HuH-7 (cell line): ENCODE measurements at regions not wholly inside any gene's neighbourhood (a gene's known extent, or its start where the extent isn't known, plus 50 kb on each side); places are given as distances from the start of the nearest gene placed in this dataset.

Experiments used
- DNase-seq: peaks from one replicate; pipeline ENCODE4 v3.0.0; 2011; ENCODE audit warnings: low spot score

- no peak for DNase-seq
These were observed 130.5 kb upstream of the MCTP2 start for GRCh38 chr15:94100863-94101262.

- no peak for DNase-seq
These were observed 131.8 kb upstream of the MCTP2 start for GRCh38 chr15:94099574-94099960.

GRCh38 chr15:94098921-94099573 is 132.3 kb upstream of the MCTP2 start:
- DNase-seq, result no peak

- DNase-seq, result no peak
These were observed 133.8 kb upstream of the MCTP2 start for GRCh38 chr15:94097552-94097951.

GRCh38 chr15:94094310-94094709 is 137.1 kb upstream of the MCTP2 start:
- DNase-seq, result no peak

GRCh38 chr15:94086341-94086740 is 145.0 kb upstream of the MCTP2 start:
- no peak for DNase-seq

- DNase-seq, result no peak
These were observed 147.8 kb upstream of the MCTP2 start for GRCh38 chr15:94083467-94084052.

GRCh38 chr15:94081829-94082228 is 149.5 kb upstream of the MCTP2 start:
- no peak for DNase-seq

- DNase-seq, result no peak
These were observed 150.3 kb upstream of the MCTP2 start for GRCh38 chr15:94080989-94081605.

GRCh38 chr15:94080416-94080815 is 150.9 kb upstream of the MCTP2 start:
- DNase-seq, result no peak

- DNase-seq, result no peak
These were observed 151.4 kb upstream of the MCTP2 start for GRCh38 chr15:94079968-94080367.

- no peak for DNase-seq
These were observed 151.9 kb upstream of the MCTP2 start for GRCh38 chr15:94079459-94079858.

- DNase-seq, result no peak
These were observed 153.4 kb upstream of the MCTP2 start for GRCh38 chr15:94077938-94078337.

- no peak for DNase-seq
These were observed 156.0 kb upstream of the MCTP2 start for GRCh38 chr15:94075349-94075748.

GRCh38 chr15:94070356-94071295 is 160.7 kb upstream of the MCTP2 start:
- no peak for DNase-seq

GRCh38 chr15:94069844-94070243 is 161.5 kb upstream of the MCTP2 start:
- no peak for DNase-seq

- no peak for DNase-seq
These were observed 164.6 kb upstream of the MCTP2 start for GRCh38 chr15:94066811-94067210.

- DNase-seq, result no peak
These were observed 165.3 kb upstream of the MCTP2 start for GRCh38 chr15:94066046-94066445.

- no peak for DNase-seq
These were observed 166.6 kb upstream of the MCTP2 start for GRCh38 chr15:94064676-94065313.

- DNase-seq, result no peak
These were observed 170.3 kb upstream of the MCTP2 start for GRCh38 chr15:94061041-94061440.

GRCh38 chr15:94059013-94059587 is 172.3 kb upstream of the MCTP2 start:
- DNase-seq, result no peak

GRCh38 chr15:94057305-94057704 is 174.1 kb upstream of the MCTP2 start:
- DNase-seq, result no peak
